Calu3 (cell line): ENCODE measurements at regions not wholly inside any gene's neighbourhood (a gene's known extent, or its start where the extent isn't known, plus 50 kb on each side); places are given as distances from the start of the nearest gene placed in this dataset.

Experiments
- BruUV-seq: library from RNA; stranded (reverse); fragments of 400-500 nt; replicated peaks from 2 replicates; lab custom pipeline; 2021; lab: Mats Ljungman, UMichigan
- CTCF ChIA-PET: fragments of 300-600 bp; sonication (Branson Sonifier 250); formaldehyde crosslinking; loops from one replicate; lab custom pipeline; 2022; ENCODE audit warnings: antibody characterized with exemption; lab: Charles Lee
- DNase-seq: peaks from one replicate; pipeline ENCODE4 v3.0.0; 2022
- H3K27ac Mint-ChIP-seq: one replicate; pipeline ENCODE4 v1.8.0; 2022; ENCODE audit warnings: mixed read lengths; ENCODE audit not compliant: unreplicated experiment
- H3K27me3 Mint-ChIP-seq: one replicate; pipeline ENCODE4 v1.8.0; 2022; ENCODE audit warnings: mixed read lengths; ENCODE audit not compliant: unreplicated experiment
- H3K36me3 Mint-ChIP-seq: one replicate; pipeline ENCODE4 v1.8.0; 2022; ENCODE audit warnings: mild to moderate bottlenecking, moderate library complexity, mixed read lengths; ENCODE audit not compliant: insufficient read depth, unreplicated experiment
- H3K4me1 Mint-ChIP-seq: one replicate; pipeline ENCODE4 v1.8.0; 2022; ENCODE audit warnings: mild to moderate bottlenecking, low read depth, mixed read lengths; ENCODE audit not compliant: unreplicated experiment
- H3K4me3 Mint-ChIP-seq: one replicate; pipeline ENCODE4 v1.8.0; 2022; ENCODE audit warnings: mild to moderate bottlenecking, low read depth, moderate library complexity, mixed read lengths; ENCODE audit not compliant: unreplicated experiment
- H3K9me3 Mint-ChIP-seq: one replicate; pipeline ENCODE4 v1.8.0; 2022; ENCODE audit warnings: low read depth, mixed read lengths; ENCODE audit not compliant: unreplicated experiment
- CTCF ChIP-seq: fragments of 200-600 bp; IDR thresholded peaks from one replicate; pipeline ENCODE4 v1.8.0; 2022; ENCODE audit warnings: antibody characterized with exemption; ENCODE audit not compliant: unreplicated experiment
- intact Hi-C: fragments of 100-400 bp; cut with micrococcal nuclease; formaldehyde crosslinking; loops from one replicate; pipeline ENCODE4 v1.10.0; 2022; ENCODE audit not compliant: unreplicated experiment

- BruUV-seq = no TSS peak
- no peaks in the 10 kb centered on the region for H3K4me1 Mint-ChIP-seq
- no peak for DNase-seq
- CTCF ChIA-PET = no interaction called here
- no peaks in the 10 kb centered on the region for H3K36me3 Mint-ChIP-seq
- no peak overlapping the region for H3K4me3 Mint-ChIP-seq
- intact Hi-C loops = no loop called here
- H3K27ac Mint-ChIP-seq = no peak overlapping the region
- no peaks in the 10 kb centered on the region for H3K9me3 Mint-ChIP-seq
- TF ChIP-seq CTCF = no peak
- peaks cover 28% of the 10 kb centered on the region for H3K27me3 Mint-ChIP-seq
Observed at GRCh38 chr13:110802260-110802659, 88.8 kb downstream of the ING1 start.

- no peaks in the 10 kb centered on the region for H3K4me1 Mint-ChIP-seq
- H3K36me3 Mint-ChIP-seq = no peaks in the 10 kb centered on the region
- no peaks in the 10 kb centered on the region for H3K27me3 Mint-ChIP-seq
- H3K27ac Mint-ChIP-seq = no peak overlapping the region
- no peak for DNase-seq
- CTCF ChIA-PET = no interaction called here
- H3K4me3 Mint-ChIP-seq = no peak overlapping the region
- intact Hi-C loops = no loop called here
- no peaks in the 10 kb centered on the region for H3K9me3 Mint-ChIP-seq
- no TSS peak for BruUV-seq
- TF ChIP-seq CTCF = no peak
Observed at GRCh38 chr13:110806636-110807035, 93.1 kb downstream of the ING1 start.

- Mint-ChIP-seq H3K4me3 (no peak overlapping the region), H3K27ac (no peak overlapping the region), H3K4me1 (no peaks in the 10 kb centered on the region), H3K36me3 (no peaks in the 10 kb centered on the region), H3K27me3 (no peaks in the 10 kb centered on the region), H3K9me3 (no peaks in the 10 kb centered on the region)
- no peak for TF ChIP-seq CTCF
- CTCF ChIA-PET = no interaction called here
- no TSS peak for BruUV-seq
- DNase-seq = no peak
- intact Hi-C loops = no loop called here
Observed at GRCh38 chr13:110807546-110807945, 94.0 kb downstream of the ING1 start.

- H3K27me3 Mint-ChIP-seq = no peaks in the 10 kb centered on the region
- no peaks in the 10 kb centered on the region for H3K9me3 Mint-ChIP-seq
- no peaks in the 10 kb centered on the region for H3K36me3 Mint-ChIP-seq
- CTCF ChIA-PET = no interaction called here
- no peaks in the 10 kb centered on the region for H3K4me1 Mint-ChIP-seq
- no peak overlapping the region for H3K27ac Mint-ChIP-seq
- no peak for TF ChIP-seq CTCF
- BruUV-seq = no TSS peak
- no peak for DNase-seq
- intact Hi-C loops = no loop called here
- no peak overlapping the region for H3K4me3 Mint-ChIP-seq
Observed at GRCh38 chr13:110808138-110808537, 94.6 kb downstream of the ING1 start.
